GM18870 (cell line): ENCODE measurements at regions not wholly inside any gene's neighbourhood (a gene's known extent, or its start where the extent isn't known, plus 50 kb on each side); places are given as distances from the start of the nearest gene placed in this dataset.

Source experiments
- ATAC-seq: cut with Tn5 transposase; IDR thresholded peaks from one replicate; pipeline ENCODE4 v1.9.1; 2021; ENCODE audit warnings: moderate library complexity; ENCODE audit not compliant: unreplicated experiment

- no peak for ATAC-seq
Measured at GRCh38 chr10:29057822-29058331, 231.0 kb upstream of the LYZL1 start.

- no peak for ATAC-seq
Measured at GRCh38 chr10:29063806-29064644, 224.8 kb upstream of the LYZL1 start.

DNA sequence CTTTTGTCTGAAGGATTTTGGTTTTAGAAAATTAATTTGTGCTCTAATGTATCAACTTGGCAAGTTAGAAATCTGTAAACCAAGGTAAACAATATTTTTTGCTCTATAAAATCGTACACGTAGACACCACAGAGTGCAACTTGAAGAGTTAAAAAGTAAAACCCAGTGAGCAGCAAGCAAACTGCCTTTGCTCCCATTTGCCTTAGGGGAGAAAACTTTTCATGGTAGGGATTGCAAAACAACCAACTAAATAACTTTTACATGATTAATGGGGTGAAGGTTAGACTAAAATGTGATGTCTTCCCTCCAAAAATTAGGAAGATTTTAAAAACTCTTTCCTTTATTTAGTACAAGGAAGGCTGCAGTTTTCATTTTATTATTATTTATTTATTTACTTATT lies 224.2 kb upstream of the LYZL1 start:
- ATAC-seq, result no peak

GRCh38 chr10:29067161-29067560 lies 221.7 kb upstream of the LYZL1 start:
- ATAC-seq, result no peak

DNA sequence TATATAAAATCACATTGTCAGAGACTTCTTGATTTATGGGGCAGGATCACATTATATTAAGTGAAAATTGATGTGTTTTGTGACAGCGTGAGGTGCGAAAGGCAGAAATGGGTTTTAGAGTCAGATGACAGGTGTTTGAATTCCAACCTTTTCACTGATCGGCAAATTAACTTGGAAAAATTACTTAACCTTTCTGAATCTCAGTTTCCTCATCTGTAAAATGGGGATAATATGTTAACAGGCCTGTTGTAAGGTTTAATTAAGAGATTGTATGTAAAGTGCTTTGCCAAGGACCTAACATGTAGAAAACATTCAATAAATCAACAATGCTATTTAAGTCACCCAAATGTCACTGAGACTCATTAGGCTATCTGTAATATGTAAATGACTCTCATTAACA lies 221.2 kb upstream of the LYZL1 start:
- ATAC-seq, result no peak

- no peak for ATAC-seq
Measured at GRCh38 chr10:29068302-29068701, 220.6 kb upstream of the LYZL1 start.

GRCh38 chr10:29068966-29069365 lies 219.9 kb upstream of the LYZL1 start:
- ATAC-seq, result no peak

DNA sequence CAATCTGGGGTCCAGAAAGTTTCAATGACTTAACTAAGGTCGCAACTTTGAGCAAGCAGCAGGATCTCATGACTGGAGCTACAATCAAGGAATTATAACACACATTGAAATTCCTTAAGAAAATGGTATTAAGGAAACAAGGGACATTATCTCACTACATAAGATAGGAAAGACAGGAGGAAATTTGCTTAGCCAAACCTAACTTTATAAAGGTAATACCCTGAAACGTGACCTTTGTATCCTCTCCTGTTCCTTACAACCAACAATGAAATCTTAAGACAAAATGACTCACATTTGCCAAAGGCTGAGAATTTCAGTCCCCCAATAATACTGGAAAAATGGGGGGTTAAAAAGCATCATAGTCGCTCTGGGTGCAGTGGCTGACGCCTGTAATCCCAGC lies 218.9 kb upstream of the LYZL1 start:
- no peak for ATAC-seq

GRCh38 chr10:29078919-29079318 lies 210.0 kb upstream of the LYZL1 start:
- ATAC-seq, result no peak

GRCh38 chr10:29081231-29081630 lies 207.6 kb upstream of the LYZL1 start:
- ATAC-seq, result no peak

- no peak for ATAC-seq
Measured at GRCh38 chr10:29081951-29082685, 206.8 kb upstream of the LYZL1 start.

- no peak for ATAC-seq
Measured at GRCh38 chr10:29083096-29083495, 205.8 kb upstream of the LYZL1 start.

GRCh38 chr10:29084681-29085307 lies 204.1 kb upstream of the LYZL1 start:
- no peak for ATAC-seq

GRCh38 chr10:29089091-29089490 lies 199.8 kb upstream of the LYZL1 start:
- no peak for ATAC-seq

GRCh38 chr10:29096303-29096824 lies 192.5 kb upstream of the LYZL1 start:
- no peak for ATAC-seq

- no peak for ATAC-seq
Measured at GRCh38 chr10:29098423-29098822, 190.4 kb upstream of the LYZL1 start.

- no peak for ATAC-seq
Measured at GRCh38 chr10:29099001-29099400, 189.9 kb upstream of the LYZL1 start.

DNA sequence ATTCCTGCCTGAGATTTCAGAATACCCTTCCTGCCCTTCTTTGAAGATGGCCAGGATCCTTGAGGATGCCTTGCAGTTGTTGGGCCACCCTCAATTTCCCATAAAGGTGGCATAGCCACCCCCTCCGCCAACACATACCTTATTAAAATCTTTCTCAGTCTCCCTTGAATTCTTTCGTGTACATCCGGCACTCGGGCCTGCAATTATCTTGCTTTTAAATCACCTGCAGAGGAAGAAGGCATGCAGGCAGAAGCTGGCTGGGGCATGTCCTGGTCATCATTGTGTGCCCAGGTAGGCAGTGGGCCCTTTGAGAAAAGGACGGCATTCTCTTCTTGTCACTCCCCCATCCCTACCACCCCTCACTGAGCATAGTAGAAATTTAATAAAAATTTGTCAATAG lies 189.5 kb upstream of the LYZL1 start:
- ATAC-seq, result no peak

- ATAC-seq, result no peak
Measured at GRCh38 chr10:29100505-29100904, 188.4 kb upstream of the LYZL1 start.

- ATAC-seq, result no peak
Measured at GRCh38 chr10:29102233-29102632, 186.6 kb upstream of the LYZL1 start.

- no peak for ATAC-seq
Measured at GRCh38 chr10:29102636-29103035, 186.2 kb upstream of the LYZL1 start.
